ENCODE measurements at regions not wholly inside any gene's neighbourhood (a gene's known extent, or its start where the extent isn't known, plus 50 kb on each side); places are given as distances from the start of the nearest gene placed in this dataset.

- ATAC-seq (no peak), DNase-seq (ENCODE audit: low spot score) (no peak)
- TF ChIP-seq, protein P1, sequence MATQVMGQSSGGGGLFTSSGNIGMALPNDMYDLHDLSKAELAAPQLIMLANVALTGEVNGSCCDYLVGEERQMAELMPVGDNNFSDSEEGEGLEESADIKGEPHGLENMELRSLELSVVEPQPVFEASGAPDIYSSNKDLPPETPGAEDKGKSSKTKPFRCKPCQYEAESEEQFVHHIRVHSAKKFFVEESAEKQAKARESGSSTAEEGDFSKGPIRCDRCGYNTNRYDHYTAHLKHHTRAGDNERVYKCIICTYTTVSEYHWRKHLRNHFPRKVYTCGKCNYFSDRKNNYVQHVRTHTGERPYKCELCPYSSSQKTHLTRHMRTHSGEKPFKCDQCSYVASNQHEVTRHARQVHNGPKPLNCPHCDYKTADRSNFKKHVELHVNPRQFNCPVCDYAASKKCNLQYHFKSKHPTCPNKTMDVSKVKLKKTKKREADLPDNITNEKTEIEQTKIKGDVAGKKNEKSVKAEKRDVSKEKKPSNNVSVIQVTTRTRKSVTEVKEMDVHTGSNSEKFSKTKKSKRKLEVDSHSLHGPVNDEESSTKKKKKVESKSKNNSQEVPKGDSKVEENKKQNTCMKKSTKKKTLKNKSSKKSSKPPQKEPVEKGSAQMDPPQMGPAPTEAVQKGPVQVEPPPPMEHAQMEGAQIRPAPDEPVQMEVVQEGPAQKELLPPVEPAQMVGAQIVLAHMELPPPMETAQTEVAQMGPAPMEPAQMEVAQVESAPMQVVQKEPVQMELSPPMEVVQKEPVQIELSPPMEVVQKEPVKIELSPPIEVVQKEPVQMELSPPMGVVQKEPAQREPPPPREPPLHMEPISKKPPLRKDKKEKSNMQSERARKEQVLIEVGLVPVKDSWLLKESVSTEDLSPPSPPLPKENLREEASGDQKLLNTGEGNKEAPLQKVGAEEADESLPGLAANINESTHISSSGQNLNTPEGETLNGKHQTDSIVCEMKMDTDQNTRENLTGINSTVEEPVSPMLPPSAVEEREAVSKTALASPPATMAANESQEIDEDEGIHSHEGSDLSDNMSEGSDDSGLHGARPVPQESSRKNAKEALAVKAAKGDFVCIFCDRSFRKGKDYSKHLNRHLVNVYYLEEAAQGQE (IDR thresholded peaks at IDR 0.05; ENCODE audit: unreplicated experiment): no peak
- TF ChIP-seq JUNB (IDR thresholded peaks at IDR 0.05; ENCODE audit: unreplicated experiment) (no peak), CREB1 (CRISPR knock-in tag; IDR thresholded peaks at IDR 0.05; ENCODE audit: low read depth) (no peak), STAT1 (IDR thresholded peaks at IDR 0.05; ENCODE audit: unreplicated experiment) (no peak), EZH2phosphoT487 (IDR thresholded peaks at IDR 0.05; ENCODE audit: unreplicated experiment) (no peak), EZH2 (IDR thresholded peaks at IDR 0.05; ENCODE audit: low read depth, unreplicated experiment) (no peak), ZNF114 (CRISPR knock-in tag; IDR thresholded peaks at IDR 0.05) (no peak), CTCF (conservative IDR thresholded peaks at IDR 0.05; ENCODE audit: low read depth in 2 of 2) (no peak), NANOG (IDR thresholded peaks at IDR 0.05; ENCODE audit: borderline replicate concordance) (no peak), POLR2AphosphoS5 (IDR thresholded peaks at IDR 0.05; ENCODE audit: low read depth) (no peak), ZNF462 (CRISPR knock-in tag; IDR thresholded peaks at IDR 0.05) (no peak), ZNF331 (CRISPR knock-in tag; IDR thresholded peaks at IDR 0.05; ENCODE audit: low read depth) (no peak)
- TF ChIP-seq, protein P2, sequence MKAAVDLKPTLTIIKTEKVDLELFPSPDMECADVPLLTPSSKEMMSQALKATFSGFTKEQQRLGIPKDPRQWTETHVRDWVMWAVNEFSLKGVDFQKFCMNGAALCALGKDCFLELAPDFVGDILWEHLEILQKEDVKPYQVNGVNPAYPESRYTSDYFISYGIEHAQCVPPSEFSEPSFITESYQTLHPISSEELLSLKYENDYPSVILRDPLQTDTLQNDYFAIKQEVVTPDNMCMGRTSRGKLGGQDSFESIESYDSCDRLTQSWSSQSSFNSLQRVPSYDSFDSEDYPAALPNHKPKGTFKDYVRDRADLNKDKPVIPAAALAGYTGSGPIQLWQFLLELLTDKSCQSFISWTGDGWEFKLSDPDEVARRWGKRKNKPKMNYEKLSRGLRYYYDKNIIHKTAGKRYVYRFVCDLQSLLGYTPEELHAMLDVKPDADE (IDR thresholded peaks at IDR 0.05): no peak
- no peaks in the 10 kb centered on the region for H3F3A ChIP-seq (replicated peaks; ENCODE audit: low read depth)
- no peak overlapping the region for H2AFZ ChIP-seq
- no peak overlapping the region for H3K27ac Mint-ChIP-seq
- no peak overlapping the region for H3K4me2 ChIP-seq
- no peak overlapping the region for H3K27ac ChIP-seq (ENCODE audit: low read depth)
- H4K20me1 ChIP-seq (replicated peaks; ENCODE audit: insufficient read depth): no peaks in the 10 kb centered on the region
- no peaks in the 10 kb centered on the region for H3K27me3 ChIP-seq (ENCODE audit: insufficient read depth)
- no peaks in the 10 kb centered on the region for H3K27me3 Mint-ChIP-seq (ENCODE audit: insufficient read depth, low read depth, poor library complexity)
- no peak overlapping the region for H3K4me3 ChIP-seq
- no peaks in the 10 kb centered on the region for H3K4me1 ChIP-seq (ENCODE audit: insufficient read depth)
- H3K4me1 Mint-ChIP-seq: no peaks in the 10 kb centered on the region
- H3K36me3 ChIP-seq (ENCODE audit: insufficient read depth): no peaks in the 10 kb centered on the region
- H3K9me3 Mint-ChIP-seq: no peaks in the 10 kb centered on the region
- H3K4me3 Mint-ChIP-seq: no peak overlapping the region
- no peaks in the 10 kb centered on the region for H3K36me3 Mint-ChIP-seq (ENCODE audit: low read depth)
- no peaks in the 10 kb centered on the region for H3K9me2 ChIP-seq (ENCODE audit: insufficient read depth)
- no peaks in the 10 kb centered on the region for H3K79me2 ChIP-seq (replicated peaks; ENCODE audit: insufficient read depth)
These were observed 544.1 kb downstream of the EPHA5 start for GRCh38 chr4:65126200-65126599.

Measured in GM23338 (cell line).